ENCODE measurements at regions not wholly inside any gene's neighbourhood (a gene's known extent, or its start where the extent isn't known, plus 50 kb on each side); places are given as distances from the start of the nearest gene placed in this dataset.

GRCh38 chr6:81998432-81998831 lies 246.0 kb upstream of the TENT5A start:
- H2BK12ac ChIP-seq (ENCODE audit: low read length) = no peak overlapping the region
- no peak overlapping the region for H4K8ac ChIP-seq (ENCODE audit: low read depth, low read length)
- no CpG with 5 or more reads among the region's 1 CpG for WGBS (ENCODE audit: extremely low coverage, insufficient coverage, insufficient read length)
- H2AFZ ChIP-seq (ENCODE audit: insufficient read depth, low read length, poor library complexity) = no peak overlapping the region
- H3K27ac ChIP-seq (ENCODE audit: low read depth, low read length) = no peak overlapping the region
- no peak overlapping the region for H2AK5ac ChIP-seq (ENCODE audit: low read length)
- H4K91ac ChIP-seq (ENCODE audit: low read depth, low read length) = no peak overlapping the region
- H3K4me1 ChIP-seq (ENCODE audit: control insufficient read depth in 1 of 2, insufficient read depth in 2 of 2, low read length in 2 of 2) = peaks cover 0 to 1% of the 10 kb centered on the region in 2 experiments
- no peaks in the 10 kb centered on the region for H3K79me2 ChIP-seq (ENCODE audit: control insufficient read depth, insufficient read depth, low read length, poor library complexity)
- no peak overlapping the region for H2BK120ac ChIP-seq (ENCODE audit: insufficient read depth, low read length, poor library complexity)
- no peak overlapping the region for H3K14ac ChIP-seq (ENCODE audit: low read length)
- H3K4ac ChIP-seq (ENCODE audit: low read depth, low read length) = no peak overlapping the region
- no peaks in the 10 kb centered on the region for H3K27me3 ChIP-seq (ENCODE audit: insufficient read depth, low read length)
- H3K4me2 ChIP-seq (ENCODE audit: low read length) = no peak overlapping the region
- H4K12ac ChIP-seq (ENCODE audit: low read depth, low read length) = no peak overlapping the region
- H3K18ac ChIP-seq (ENCODE audit: low read length) = no peak overlapping the region
- no peak overlapping the region for H3K23ac ChIP-seq (ENCODE audit: low read length)
- H2BK5ac ChIP-seq (ENCODE audit: low read depth, low read length, poor library complexity) = no peak overlapping the region
- no peak overlapping the region for H3K4me3 ChIP-seq (ENCODE audit: low read depth, low read length)
- H3K79me1 ChIP-seq (ENCODE audit: low read length) = no peaks in the 10 kb centered on the region
- no peak overlapping the region for H3K9ac ChIP-seq (ENCODE audit: low read length)
- no peaks in the 10 kb centered on the region for H3K9me3 ChIP-seq (ENCODE audit: insufficient read depth, low read depth, low read length)
- DNase-seq = peak in 1 of 2 donors; percentile 69
- H3K36me3 ChIP-seq (ENCODE audit: control insufficient read depth in 1 of 2, insufficient read depth in 2 of 2, low read length in 2 of 2) = no peaks in the 10 kb centered on the region

- peaks cover 0 to 1% of the 10 kb centered on the region in 2 experiments for H3K4me1 ChIP-seq (ENCODE audit: control insufficient read depth in 1 of 2, insufficient read depth in 2 of 2, low read length in 2 of 2)
- no peak overlapping the region for H4K8ac ChIP-seq (ENCODE audit: low read depth, low read length)
- no peak overlapping the region for H3K27ac ChIP-seq (ENCODE audit: low read depth, low read length)
- no peaks in the 10 kb centered on the region for H3K79me2 ChIP-seq (ENCODE audit: control insufficient read depth, insufficient read depth, low read length, poor library complexity)
- no peak overlapping the region for H3K23ac ChIP-seq (ENCODE audit: low read length)
- no peak overlapping the region for H3K18ac ChIP-seq (ENCODE audit: low read length)
- no peak overlapping the region for H2AK5ac ChIP-seq (ENCODE audit: low read length)
- no peak overlapping the region for H3K4ac ChIP-seq (ENCODE audit: low read depth, low read length)
- no peaks in the 10 kb centered on the region for H3K9me3 ChIP-seq (ENCODE audit: insufficient read depth, low read depth, low read length)
- DNase-seq = peak; percentile 66 to 95
- no peak overlapping the region for H3K9ac ChIP-seq (ENCODE audit: low read length)
- no CpG with 5 or more reads among the region's 4 CpGs for WGBS (ENCODE audit: extremely low coverage, insufficient coverage, insufficient read length)
- H2BK5ac ChIP-seq (ENCODE audit: low read depth, low read length, poor library complexity) = no peak overlapping the region
- no peak overlapping the region for H2BK12ac ChIP-seq (ENCODE audit: low read length)
- H3K27me3 ChIP-seq (ENCODE audit: insufficient read depth, low read length) = no peaks in the 10 kb centered on the region
- no peak overlapping the region for H4K91ac ChIP-seq (ENCODE audit: low read depth, low read length)
- no peak overlapping the region for H2BK120ac ChIP-seq (ENCODE audit: insufficient read depth, low read length, poor library complexity)
- no peaks in the 10 kb centered on the region for H3K36me3 ChIP-seq (ENCODE audit: control insufficient read depth in 1 of 2, insufficient read depth in 2 of 2, low read length in 2 of 2)
- H3K4me2 ChIP-seq (ENCODE audit: low read length) = no peak overlapping the region
- H3K14ac ChIP-seq (ENCODE audit: low read length) = no peak overlapping the region
- no peaks in the 10 kb centered on the region for H3K79me1 ChIP-seq (ENCODE audit: low read length)
- no peak overlapping the region for H2AFZ ChIP-seq (ENCODE audit: insufficient read depth, low read length, poor library complexity)
- H4K12ac ChIP-seq (ENCODE audit: low read depth, low read length) = no peak overlapping the region
- no peak overlapping the region for H3K4me3 ChIP-seq (ENCODE audit: low read depth, low read length)
These were observed 244.8 kb upstream of the TENT5A start for GRCh38 chr6:81997090-81997926.

- no peak overlapping the region for H4K8ac ChIP-seq (ENCODE audit: low read depth, low read length)
- no peak overlapping the region for H2BK120ac ChIP-seq (ENCODE audit: insufficient read depth, low read length, poor library complexity)
- no peaks in the 10 kb centered on the region for H3K27me3 ChIP-seq (ENCODE audit: insufficient read depth, low read length)
- no peak overlapping the region for H3K23ac ChIP-seq (ENCODE audit: low read length)
- no peak overlapping the region for H2AK5ac ChIP-seq (ENCODE audit: low read length)
- WGBS (ENCODE audit: extremely low coverage, insufficient coverage, insufficient read length) = 100% methylated on average over 1 of the region's 4 CpGs
- H3K14ac ChIP-seq (ENCODE audit: low read length) = no peak overlapping the region
- peak in 1 of 2 donors; percentile 68 for DNase-seq
- H3K9ac ChIP-seq (ENCODE audit: low read length) = no peak overlapping the region
- no peak overlapping the region for H4K91ac ChIP-seq (ENCODE audit: low read depth, low read length)
- no peak overlapping the region for H3K18ac ChIP-seq (ENCODE audit: low read length)
- H3K27ac ChIP-seq (ENCODE audit: low read depth, low read length) = no peak overlapping the region
- H3K4me1 ChIP-seq (ENCODE audit: control insufficient read depth in 1 of 2, insufficient read depth in 2 of 2, low read length in 2 of 2) = peaks cover 0 to 1% of the 10 kb centered on the region in 2 experiments
- H3K4ac ChIP-seq (ENCODE audit: low read depth, low read length) = no peak overlapping the region
- H3K4me2 ChIP-seq (ENCODE audit: low read length) = no peak overlapping the region
- no peak overlapping the region for H2BK5ac ChIP-seq (ENCODE audit: low read depth, low read length, poor library complexity)
- no peaks in the 10 kb centered on the region for H3K79me2 ChIP-seq (ENCODE audit: control insufficient read depth, insufficient read depth, low read length, poor library complexity)
- no peaks in the 10 kb centered on the region for H3K36me3 ChIP-seq (ENCODE audit: control insufficient read depth in 1 of 2, insufficient read depth in 2 of 2, low read length in 2 of 2)
- no peak overlapping the region for H3K4me3 ChIP-seq (ENCODE audit: low read depth, low read length)
- no peaks in the 10 kb centered on the region for H3K79me1 ChIP-seq (ENCODE audit: low read length)
- no peak overlapping the region for H4K12ac ChIP-seq (ENCODE audit: low read depth, low read length)
- H2BK12ac ChIP-seq (ENCODE audit: low read length) = no peak overlapping the region
- no peaks in the 10 kb centered on the region for H3K9me3 ChIP-seq (ENCODE audit: insufficient read depth, low read depth, low read length)
- H2AFZ ChIP-seq (ENCODE audit: insufficient read depth, low read length, poor library complexity) = no peak overlapping the region
These were observed 243.9 kb upstream of the TENT5A start for GRCh38 chr6:81996414-81996813.

GRCh38 chr6:81995548-81996289 lies 243.2 kb upstream of the TENT5A start:
- H4K91ac ChIP-seq (ENCODE audit: low read depth, low read length) = no peak overlapping the region
- H3K36me3 ChIP-seq (ENCODE audit: control insufficient read depth in 1 of 2, insufficient read depth in 2 of 2, low read length in 2 of 2) = no peaks in the 10 kb centered on the region
- H3K4me3 ChIP-seq (ENCODE audit: low read depth, low read length) = no peak overlapping the region
- H2AK5ac ChIP-seq (ENCODE audit: low read length) = no peak overlapping the region
- no peaks in the 10 kb centered on the region for H3K79me2 ChIP-seq (ENCODE audit: control insufficient read depth, insufficient read depth, low read length, poor library complexity)
- peaks cover 0 to 1% of the 10 kb centered on the region in 2 experiments for H3K4me1 ChIP-seq (ENCODE audit: control insufficient read depth in 1 of 2, insufficient read depth in 2 of 2, low read length in 2 of 2)
- no peak overlapping the region for H3K4ac ChIP-seq (ENCODE audit: low read depth, low read length)
- H3K9ac ChIP-seq (ENCODE audit: low read length) = no peak overlapping the region
- H3K27ac ChIP-seq (ENCODE audit: low read depth, low read length) = no peak overlapping the region
- no peaks in the 10 kb centered on the region for H3K79me1 ChIP-seq (ENCODE audit: low read length)
- peak in 1 of 2 donors; percentile 46 for DNase-seq
- H4K12ac ChIP-seq (ENCODE audit: low read depth, low read length) = no peak overlapping the region
- no peak overlapping the region for H3K14ac ChIP-seq (ENCODE audit: low read length)
- H2BK5ac ChIP-seq (ENCODE audit: low read depth, low read length, poor library complexity) = no peak overlapping the region
- H3K4me2 ChIP-seq (ENCODE audit: low read length) = no peak overlapping the region
- WGBS (ENCODE audit: extremely low coverage, insufficient coverage, insufficient read length) = no CpG with 5 or more reads among the region's 1 CpG
- H2AFZ ChIP-seq (ENCODE audit: insufficient read depth, low read length, poor library complexity) = no peak overlapping the region
- H3K18ac ChIP-seq (ENCODE audit: low read length) = no peak overlapping the region
- H4K8ac ChIP-seq (ENCODE audit: low read depth, low read length) = no peak overlapping the region
- no peaks in the 10 kb centered on the region for H3K9me3 ChIP-seq (ENCODE audit: insufficient read depth, low read depth, low read length)
- H3K27me3 ChIP-seq (ENCODE audit: insufficient read depth, low read length) = no peaks in the 10 kb centered on the region
- H2BK120ac ChIP-seq (ENCODE audit: insufficient read depth, low read length, poor library complexity) = no peak overlapping the region
- H3K23ac ChIP-seq (ENCODE audit: low read length) = no peak overlapping the region
- no peak overlapping the region for H2BK12ac ChIP-seq (ENCODE audit: low read length)

Measured in trophoblast cell (in vitro differentiated cells and primary cell).